ENCODE measurements at regions not wholly inside any gene's neighbourhood (a gene's known extent, or its start where the extent isn't known, plus 50 kb on each side); places are given as distances from the start of the nearest gene placed in this dataset.
A peak's percentile ranks its signal among the peaks of the same experiment; 100 is the strongest.

- H3K36me3 ChIP-seq, result no peaks in the 10 kb centered on the region
- H3K4me1 ChIP-seq, result no peaks in the 10 kb centered on the region
- no peak for TF ChIP-seq POLR2AphosphoS5 (IDR thresholded peaks at IDR 0.05)
- no peak for TF ChIP-seq EP300 (IDR thresholded peaks at IDR 0.05)
- no peak for TF ChIP-seq POLR2A (IDR thresholded peaks at IDR 0.05)
- TF ChIP-seq, protein P1, sequence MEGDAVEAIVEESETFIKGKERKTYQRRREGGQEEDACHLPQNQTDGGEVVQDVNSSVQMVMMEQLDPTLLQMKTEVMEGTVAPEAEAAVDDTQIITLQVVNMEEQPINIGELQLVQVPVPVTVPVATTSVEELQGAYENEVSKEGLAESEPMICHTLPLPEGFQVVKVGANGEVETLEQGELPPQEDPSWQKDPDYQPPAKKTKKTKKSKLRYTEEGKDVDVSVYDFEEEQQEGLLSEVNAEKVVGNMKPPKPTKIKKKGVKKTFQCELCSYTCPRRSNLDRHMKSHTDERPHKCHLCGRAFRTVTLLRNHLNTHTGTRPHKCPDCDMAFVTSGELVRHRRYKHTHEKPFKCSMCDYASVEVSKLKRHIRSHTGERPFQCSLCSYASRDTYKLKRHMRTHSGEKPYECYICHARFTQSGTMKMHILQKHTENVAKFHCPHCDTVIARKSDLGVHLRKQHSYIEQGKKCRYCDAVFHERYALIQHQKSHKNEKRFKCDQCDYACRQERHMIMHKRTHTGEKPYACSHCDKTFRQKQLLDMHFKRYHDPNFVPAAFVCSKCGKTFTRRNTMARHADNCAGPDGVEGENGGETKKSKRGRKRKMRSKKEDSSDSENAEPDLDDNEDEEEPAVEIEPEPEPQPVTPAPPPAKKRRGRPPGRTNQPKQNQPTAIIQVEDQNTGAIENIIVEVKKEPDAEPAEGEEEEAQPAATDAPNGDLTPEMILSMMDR (IDR thresholded peaks at IDR 0.05), result no peak
These were observed 698.3 kb downstream of the ADGRL2 start for GRCh38 chr1:82499022-82499421.

GRCh38 chr1:82494117-82494516 is 693.4 kb downstream of the ADGRL2 start:
- Histone ChIP-seq H3K4me3 (no peak overlapping the region), H3K36me3 (no peaks in the 10 kb centered on the region), H3K9me3 (peaks cover 5 to 18% (median 7%) of the 10 kb centered on the region in 4 donors), H3K4me1 (no peaks in the 10 kb centered on the region), H3K27me3 (no peaks in the 10 kb centered on the region), H3K27ac (no peak overlapping the region)
- TF ChIP-seq POLR2A (IDR thresholded peaks at IDR 0.05) (no peak), POLR2AphosphoS5 (IDR thresholded peaks at IDR 0.05) (no peak), EP300 (IDR thresholded peaks at IDR 0.05) (no peak)
- TF ChIP-seq, protein P1 (IDR thresholded peaks at IDR 0.05), result no peak
- whole genome bisulfite sequencing, 2 donors, result 76 to 78% methylated on average over 3 of the region's 3 CpGs
- no peak for DNase-seq
- ATAC-seq (ENCODE audit: low FRiP score in 2 of 2), result no peak

More at GRCh38 chr1:82499022-82499421, 698.3 kb downstream of the ADGRL2 start:
- Histone ChIP-seq H3K9me3 (peaks cover 5 to 18% (median 7%) of the 10 kb centered on the region in 4 donors), H3K4me3 (no peak overlapping the region), H3K27ac (no peak overlapping the region), H3K27me3 (no peaks in the 10 kb centered on the region)
- ATAC-seq (ENCODE audit: low FRiP score in 2 of 2), result no peak
- DNase-seq, result no peak

GRCh38 chr1:82492159-82492558 is 691.4 kb downstream of the ADGRL2 start:
- 25 to 51% methylated on average over 2 of the region's 2 CpGs for WGBS, 2 donors
- ATAC-seq (ENCODE audit: low FRiP score in 2 of 2) (peak; percentile 65 to 80), DNase-seq (no peak)
- TF ChIP-seq POLR2AphosphoS5 (IDR thresholded peaks at IDR 0.05) (peak in 1 of 2 donors; percentile 22), EP300 (IDR thresholded peaks at IDR 0.05) (no peak)
- no peaks in the 10 kb centered on the region for H3K36me3 ChIP-seq
- H3K27ac ChIP-seq, result peak overlapping the region in 2 of 4 donors; percentile 36 to 39
- peaks cover 5 to 18% (median 7%) of the 10 kb centered on the region in 4 donors for H3K9me3 ChIP-seq
- no peak overlapping the region for H3K4me3 ChIP-seq
- no peaks in the 10 kb centered on the region for H3K4me1 ChIP-seq
- H3K27me3 ChIP-seq, result no peaks in the 10 kb centered on the region

- Histone ChIP-seq H3K36me3 (no peaks in the 10 kb centered on the region), H3K27me3 (no peaks in the 10 kb centered on the region), H3K9me3 (peaks cover 4 to 12% (median 5%) of the 10 kb centered on the region in 4 donors), H3K4me3 (no peak overlapping the region), H3K4me1 (no peaks in the 10 kb centered on the region), H3K27ac (peak overlapping the region in 3 of 4 donors; percentile 31 to 37 (median 36))
- 71 to 74% methylated on average over 2 of the region's 2 CpGs for WGBS, 2 donors
- ATAC-seq (ENCODE audit: low FRiP score in 2 of 2) (no peak), DNase-seq (no peak)
- TF ChIP-seq POLR2A (IDR thresholded peaks at IDR 0.05) (no peak), POLR2AphosphoS5 (IDR thresholded peaks at IDR 0.05) (no peak), EP300 (IDR thresholded peaks at IDR 0.05) (no peak)
- TF ChIP-seq, protein P1 (IDR thresholded peaks at IDR 0.05), result no peak
These were observed 690.7 kb downstream of the ADGRL2 start for GRCh38 chr1:82491301-82492048.

GRCh38 chr1:82487778-82488177 is 687.0 kb downstream of the ADGRL2 start:
- no peaks in the 10 kb centered on the region for H3K9me3 ChIP-seq
- H3K4me1 ChIP-seq, result peaks cover 0 to 3% (median 0%) of the 10 kb centered on the region in 4 donors
- H3K4me3 ChIP-seq, result no peak overlapping the region
- TF ChIP-seq POLR2A (IDR thresholded peaks at IDR 0.05) (no peak), POLR2AphosphoS5 (IDR thresholded peaks at IDR 0.05) (no peak), EP300 (IDR thresholded peaks at IDR 0.05) (no peak)
- TF ChIP-seq, protein P1 (IDR thresholded peaks at IDR 0.05), result no peak
- H3K27ac ChIP-seq, result no peak overlapping the region
- H3K27me3 ChIP-seq, result no peaks in the 10 kb centered on the region
- ATAC-seq (ENCODE audit: low FRiP score in 2 of 2), result no peak
- WGBS, 2 donors, result 76 to 90% methylated on average over 3 of the region's 3 CpGs
- no peak for DNase-seq
- H3K36me3 ChIP-seq, result no peaks in the 10 kb centered on the region

Data from upper lobe of left lung (tissue), 6 donors.